ENCODE measurements at regions not wholly inside any gene's neighbourhood (a gene's known extent, or its start where the extent isn't known, plus 50 kb on each side); places are given as distances from the start of the nearest gene placed in this dataset.

DNA sequence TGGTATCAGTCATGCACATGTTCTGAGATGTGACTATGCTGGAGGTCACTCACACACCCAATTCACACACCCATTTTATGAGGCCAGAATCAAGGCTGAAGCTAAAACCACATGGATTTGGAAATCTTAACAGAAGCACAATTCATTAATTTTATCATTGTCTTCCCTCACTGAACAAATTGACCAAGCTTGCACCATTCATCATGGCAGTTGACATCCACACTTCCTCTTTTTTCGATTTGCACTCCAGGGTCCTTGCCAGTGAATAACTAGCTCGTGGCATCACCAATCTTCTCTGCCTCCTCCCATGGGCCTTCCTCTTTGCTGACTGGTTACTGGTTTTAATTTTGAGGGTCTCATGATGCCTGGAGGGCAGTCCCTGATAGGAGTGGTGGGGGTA is 123.0 kb upstream of the ASIC2 start:
- H3K27me3 Mint-ChIP-seq (ENCODE audit: insufficient read depth, unreplicated experiment): peaks cover 19% of the 10 kb centered on the region
- DNase-seq: no peak
- H3K4me1 Mint-ChIP-seq (ENCODE audit: low read depth, unreplicated experiment): peaks cover 7% of the 10 kb centered on the region
- BruUV-seq (replicated peaks): no TSS peak
- Histone ChIP-seq H3K27me3 (replicated peaks; ENCODE audit: control insufficient read depth, insufficient read depth, low read length) (no peaks in the 10 kb centered on the region), H3K4me3 (ENCODE audit: low read depth, low read length) (no peak overlapping the region), H3K9me3 (no peaks in the 10 kb centered on the region), H3K36me3 (ENCODE audit: control insufficient read depth, insufficient read depth, low read length) (no peaks in the 10 kb centered on the region), H3K4me1 (no peaks in the 10 kb centered on the region)
- POLR2A ChIA-PET: no interaction called here
- intact Hi-C loops (cut with micrococcal nuclease; ENCODE audit: unreplicated experiment): no loop called here
- CTCF ChIA-PET: no interaction called here
- no peaks in the 10 kb centered on the region for H3K9me3 Mint-ChIP-seq (ENCODE audit: unreplicated experiment)
- no peak overlapping the region for H3K4me3 Mint-ChIP-seq (ENCODE audit: unreplicated experiment)
- TF ChIP-seq, protein P1, sequence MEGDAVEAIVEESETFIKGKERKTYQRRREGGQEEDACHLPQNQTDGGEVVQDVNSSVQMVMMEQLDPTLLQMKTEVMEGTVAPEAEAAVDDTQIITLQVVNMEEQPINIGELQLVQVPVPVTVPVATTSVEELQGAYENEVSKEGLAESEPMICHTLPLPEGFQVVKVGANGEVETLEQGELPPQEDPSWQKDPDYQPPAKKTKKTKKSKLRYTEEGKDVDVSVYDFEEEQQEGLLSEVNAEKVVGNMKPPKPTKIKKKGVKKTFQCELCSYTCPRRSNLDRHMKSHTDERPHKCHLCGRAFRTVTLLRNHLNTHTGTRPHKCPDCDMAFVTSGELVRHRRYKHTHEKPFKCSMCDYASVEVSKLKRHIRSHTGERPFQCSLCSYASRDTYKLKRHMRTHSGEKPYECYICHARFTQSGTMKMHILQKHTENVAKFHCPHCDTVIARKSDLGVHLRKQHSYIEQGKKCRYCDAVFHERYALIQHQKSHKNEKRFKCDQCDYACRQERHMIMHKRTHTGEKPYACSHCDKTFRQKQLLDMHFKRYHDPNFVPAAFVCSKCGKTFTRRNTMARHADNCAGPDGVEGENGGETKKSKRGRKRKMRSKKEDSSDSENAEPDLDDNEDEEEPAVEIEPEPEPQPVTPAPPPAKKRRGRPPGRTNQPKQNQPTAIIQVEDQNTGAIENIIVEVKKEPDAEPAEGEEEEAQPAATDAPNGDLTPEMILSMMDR (IDR thresholded peaks at IDR 0.05; ENCODE audit: insufficient read depth in 1 of 2, low read depth in 1 of 2, low read length in 1 of 2, severe bottlenecking in 1 of 2, unreplicated experiment in 1 of 2): no peak
- no peak overlapping the region for H3K27ac Mint-ChIP-seq (ENCODE audit: unreplicated experiment)
- no peaks in the 10 kb centered on the region for H3K36me3 Mint-ChIP-seq (ENCODE audit: insufficient read depth, unreplicated experiment)

DNA sequence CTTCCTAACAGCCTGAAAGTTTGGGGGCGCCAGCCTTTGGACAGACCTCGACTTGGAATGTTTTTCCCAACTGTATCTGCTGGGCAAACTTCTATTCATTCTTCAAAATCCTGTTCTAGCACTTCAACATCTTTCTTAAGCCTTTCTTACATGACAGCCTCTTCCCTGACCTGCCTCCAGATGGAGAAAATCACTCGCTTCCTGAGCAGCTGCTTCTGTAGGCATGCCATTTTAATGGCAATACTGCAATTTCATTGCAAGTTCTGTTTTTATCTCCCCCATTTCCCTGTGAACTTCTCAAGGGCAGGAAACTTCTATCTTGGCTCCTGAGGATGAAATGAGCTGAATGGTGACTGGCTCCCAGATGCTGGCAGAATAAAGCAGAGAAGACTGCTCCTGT is 128.8 kb upstream of the ASIC2 start:
- Mint-ChIP-seq H3K4me1 (ENCODE audit: low read depth, unreplicated experiment) (no peaks in the 10 kb centered on the region), H3K27ac (ENCODE audit: unreplicated experiment) (no peak overlapping the region), H3K27me3 (ENCODE audit: insufficient read depth, unreplicated experiment) (peaks cover 23% of the 10 kb centered on the region), H3K4me3 (ENCODE audit: unreplicated experiment) (no peak overlapping the region), H3K36me3 (ENCODE audit: insufficient read depth, unreplicated experiment) (no peaks in the 10 kb centered on the region), H3K9me3 (ENCODE audit: unreplicated experiment) (no peaks in the 10 kb centered on the region)
- intact Hi-C loops (cut with micrococcal nuclease; ENCODE audit: unreplicated experiment): no loop called here
- Histone ChIP-seq H3K4me1 (no peaks in the 10 kb centered on the region), H3K4me3 (ENCODE audit: low read depth, low read length) (no peak overlapping the region), H3K27me3 (replicated peaks; ENCODE audit: control insufficient read depth, insufficient read depth, low read length) (no peaks in the 10 kb centered on the region), H3K36me3 (ENCODE audit: control insufficient read depth, insufficient read depth, low read length) (no peaks in the 10 kb centered on the region), H3K9me3 (no peaks in the 10 kb centered on the region)
- DNase-seq: no peak
- TF ChIP-seq, protein P1 (IDR thresholded peaks at IDR 0.05; ENCODE audit: insufficient read depth in 1 of 2, low read depth in 1 of 2, low read length in 1 of 2, severe bottlenecking in 1 of 2, unreplicated experiment in 1 of 2): no peak
- BruUV-seq (replicated peaks): no TSS peak
- POLR2A ChIA-PET: no interaction called here
- CTCF ChIA-PET: no interaction called here

DNA sequence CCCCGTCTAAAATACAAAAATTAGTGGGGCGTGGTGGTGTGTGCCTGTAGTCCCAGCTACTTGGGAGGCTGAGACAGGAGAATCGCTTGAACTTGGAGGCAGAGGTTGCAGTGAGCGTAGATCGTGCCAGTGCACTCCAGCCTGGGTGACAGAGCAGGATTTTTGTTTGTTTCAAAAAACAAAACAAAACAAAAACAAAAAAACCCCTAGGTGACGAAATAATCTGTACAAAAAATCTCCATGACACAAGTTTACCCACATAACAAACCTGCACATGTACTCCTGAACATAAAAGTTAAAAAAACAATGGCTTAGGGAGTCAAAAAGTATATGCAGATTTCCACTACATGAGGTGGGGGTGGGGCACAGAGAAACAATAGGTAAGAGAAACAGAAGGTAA is 140.5 kb upstream of the ASIC2 start:
- no peaks in the 10 kb centered on the region for H3K4me1 Mint-ChIP-seq (ENCODE audit: low read depth, unreplicated experiment)
- Histone ChIP-seq H3K4me3 (ENCODE audit: low read depth, low read length) (no peak overlapping the region), H3K4me1 (no peaks in the 10 kb centered on the region), H3K36me3 (ENCODE audit: control insufficient read depth, insufficient read depth, low read length) (no peaks in the 10 kb centered on the region), H3K27me3 (replicated peaks; ENCODE audit: control insufficient read depth, insufficient read depth, low read length) (no peaks in the 10 kb centered on the region), H3K9me3 (no peaks in the 10 kb centered on the region)
- H3K36me3 Mint-ChIP-seq (ENCODE audit: insufficient read depth, unreplicated experiment): no peaks in the 10 kb centered on the region
- TF ChIP-seq, protein P1 (IDR thresholded peaks at IDR 0.05; ENCODE audit: insufficient read depth in 1 of 2, low read depth in 1 of 2, low read length in 1 of 2, severe bottlenecking in 1 of 2, unreplicated experiment in 1 of 2): no peak
- H3K9me3 Mint-ChIP-seq (ENCODE audit: unreplicated experiment): no peaks in the 10 kb centered on the region
- H3K4me3 Mint-ChIP-seq (ENCODE audit: unreplicated experiment): no peak overlapping the region
- CTCF ChIA-PET: no interaction called here
- intact Hi-C loops (cut with micrococcal nuclease; ENCODE audit: unreplicated experiment): no loop called here
- POLR2A ChIA-PET: no interaction called here
- no TSS peak for BruUV-seq (replicated peaks)
- peaks cover 5% of the 10 kb centered on the region for H3K27me3 Mint-ChIP-seq (ENCODE audit: insufficient read depth, unreplicated experiment)
- no peak overlapping the region for H3K27ac Mint-ChIP-seq (ENCODE audit: unreplicated experiment)
- DNase-seq: no peak
